ENCODE measurements at regions not wholly inside any gene's neighbourhood (a gene's known extent, or its start where the extent isn't known, plus 50 kb on each side); places are given as distances from the start of the nearest gene placed in this dataset.

- H3K36me3 ChIP-seq = no peaks in the 10 kb centered on the region
- no peaks in the 10 kb centered on the region for H3K9me3 ChIP-seq
- DNase-seq = no peak
- no peaks in the 10 kb centered on the region for H3K4me1 ChIP-seq
- intact Hi-C loops (cut with DNase I) = no loop called here
- no peaks in the 10 kb centered on the region for H3K27me3 ChIP-seq
- H3K27ac ChIP-seq = no peak overlapping the region
- ATAC-seq = no peak
- no peak for TF ChIP-seq CTCF (IDR thresholded peaks at IDR 0.05)
- H3K4me3 ChIP-seq = no peak overlapping the region
These were observed 273.6 kb upstream of the PWP1 start for GRCh38 chr12:107411792-107412535.

GRCh38 chr12:107415071-107415470 lies 270.5 kb upstream of the PWP1 start:
- no peaks in the 10 kb centered on the region for H3K27me3 ChIP-seq
- DNase-seq = no peak
- intact Hi-C loops (cut with DNase I) = no loop called here
- no peaks in the 10 kb centered on the region for H3K4me1 ChIP-seq
- no peak for ATAC-seq
- TF ChIP-seq CTCF (IDR thresholded peaks at IDR 0.05) = no peak
- no peak overlapping the region for H3K4me3 ChIP-seq
- H3K9me3 ChIP-seq = no peaks in the 10 kb centered on the region
- no peaks in the 10 kb centered on the region for H3K36me3 ChIP-seq
- H3K27ac ChIP-seq = no peak overlapping the region

GRCh38 chr12:107415834-107416233 lies 269.8 kb upstream of the PWP1 start:
- H3K4me1 ChIP-seq = no peaks in the 10 kb centered on the region
- TF ChIP-seq CTCF (IDR thresholded peaks at IDR 0.05) = no peak
- H3K36me3 ChIP-seq = no peaks in the 10 kb centered on the region
- H3K27me3 ChIP-seq = no peaks in the 10 kb centered on the region
- no peak overlapping the region for H3K4me3 ChIP-seq
- intact Hi-C loops (cut with DNase I) = no loop called here
- DNase-seq (no peak), ATAC-seq (no peak)
- no peaks in the 10 kb centered on the region for H3K9me3 ChIP-seq
- H3K27ac ChIP-seq = no peak overlapping the region

GRCh38 chr12:107417004-107417403 lies 268.6 kb upstream of the PWP1 start:
- Histone ChIP-seq H3K36me3 (no peaks in the 10 kb centered on the region), H3K9me3 (no peaks in the 10 kb centered on the region), H3K4me3 (no peak overlapping the region), H3K27ac (no peak overlapping the region), H3K4me1 (no peaks in the 10 kb centered on the region), H3K27me3 (no peaks in the 10 kb centered on the region)
- no peak for TF ChIP-seq CTCF (IDR thresholded peaks at IDR 0.05)
- intact Hi-C loops (cut with DNase I) = no loop called here
- ATAC-seq (no peak), DNase-seq (no peak)

GRCh38 chr12:107418981-107419380 lies 266.6 kb upstream of the PWP1 start:
- no peak for ATAC-seq
- no peaks in the 10 kb centered on the region for H3K27me3 ChIP-seq
- no peaks in the 10 kb centered on the region for H3K9me3 ChIP-seq
- no peak overlapping the region for H3K27ac ChIP-seq
- TF ChIP-seq CTCF (IDR thresholded peaks at IDR 0.05) = no peak
- no peak overlapping the region for H3K4me3 ChIP-seq
- no peaks in the 10 kb centered on the region for H3K36me3 ChIP-seq
- DNase-seq = no peak
- intact Hi-C loops (cut with DNase I) = no loop called here
- no peaks in the 10 kb centered on the region for H3K4me1 ChIP-seq

All from left lung (tissue), 4 donors.